GM21717 (cell line): ENCODE measurements at regions not wholly inside any gene's neighbourhood (a gene's known extent, or its start where the extent isn't known, plus 50 kb on each side); places are given as distances from the start of the nearest gene placed in this dataset.

ENCODE experiments used
- ATAC-seq: cut with Tn5 transposase; IDR thresholded peaks from one replicate; pipeline ENCODE4 v1.9.1; 2021; ENCODE audit warnings: mild to moderate bottlenecking, moderate library complexity; ENCODE audit not compliant: unreplicated experiment

- no peak for ATAC-seq
These were observed 287.5 kb upstream of the CRIM1 start for GRCh38 chr2:36068086-36068485.

- ATAC-seq: no peak
These were observed 295.4 kb upstream of the CRIM1 start for GRCh38 chr2:36060133-36060532.

- ATAC-seq: peak; percentile 100
These were observed 295.9 kb upstream of the CRIM1 start for GRCh38 chr2:36059691-36060090.

- ATAC-seq: no peak
These were observed 296.6 kb upstream of the CRIM1 start for GRCh38 chr2:36058953-36059352.

GRCh38 chr2:36058076-36058475 is 297.5 kb upstream of the CRIM1 start:
- ATAC-seq: no peak

- ATAC-seq: no peak
These were observed 302.8 kb upstream of the CRIM1 start for GRCh38 chr2:36052819-36053218.

- ATAC-seq: no peak
These were observed 311.2 kb upstream of the CRIM1 start for GRCh38 chr2:36044411-36044810.

- ATAC-seq: no peak
These were observed 320.4 kb upstream of the CRIM1 start for GRCh38 chr2:36035137-36035536.

GRCh38 chr2:36032046-36032445 is 323.5 kb upstream of the CRIM1 start:
- ATAC-seq: no peak

GRCh38 chr2:36031471-36031870 is 324.1 kb upstream of the CRIM1 start:
- no peak for ATAC-seq

GRCh38 chr2:36027616-36028015 is 328.0 kb upstream of the CRIM1 start:
- no peak for ATAC-seq

GRCh38 chr2:36013064-36013463 is 342.5 kb upstream of the CRIM1 start:
- ATAC-seq: no peak

GRCh38 chr2:36006444-36006843 is 349.1 kb upstream of the CRIM1 start:
- ATAC-seq: no peak

GRCh38 chr2:36002941-36003340 is 352.6 kb upstream of the CRIM1 start:
- no peak for ATAC-seq

- no peak for ATAC-seq
These were observed 358.1 kb upstream of the CRIM1 start for GRCh38 chr2:35997488-35997887.

GRCh38 chr2:35989503-35989902 is 366.1 kb upstream of the CRIM1 start:
- ATAC-seq: no peak

- ATAC-seq: no peak
These were observed 366.5 kb upstream of the CRIM1 start for GRCh38 chr2:35989040-35989439.

GRCh38 chr2:35986871-35987270 is 368.7 kb upstream of the CRIM1 start:
- no peak for ATAC-seq

- ATAC-seq: peak; percentile 97
These were observed 377.4 kb upstream of the CRIM1 start for GRCh38 chr2:35978218-35978617.

GRCh38 chr2:35976611-35977010 is 379.0 kb upstream of the CRIM1 start:
- ATAC-seq: no peak

GRCh38 chr2:35973737-35974132 is 381.8 kb upstream of the CRIM1 start:
- ATAC-seq: no peak

GRCh38 chr2:35973132-35973736 is 382.3 kb upstream of the CRIM1 start:
- ATAC-seq: peak; percentile 74

- ATAC-seq: no peak
These were observed 391.8 kb upstream of the CRIM1 start for GRCh38 chr2:35963824-35964223.
